GM11168 (cell line): ENCODE measurements at regions not wholly inside any gene's neighbourhood (a gene's known extent, or its start where the extent isn't known, plus 50 kb on each side); places are given as distances from the start of the nearest gene placed in this dataset.

Source experiments
- in situ Hi-C: fragments of 300-500 bp; cut with MboI; formaldehyde crosslinking; loops from one replicate; pipeline ENCODE4 v1.12.0; 2022; ENCODE audit warnings: low sequenced_read_pairs; ENCODE audit not compliant: unreplicated experiment

DNA sequence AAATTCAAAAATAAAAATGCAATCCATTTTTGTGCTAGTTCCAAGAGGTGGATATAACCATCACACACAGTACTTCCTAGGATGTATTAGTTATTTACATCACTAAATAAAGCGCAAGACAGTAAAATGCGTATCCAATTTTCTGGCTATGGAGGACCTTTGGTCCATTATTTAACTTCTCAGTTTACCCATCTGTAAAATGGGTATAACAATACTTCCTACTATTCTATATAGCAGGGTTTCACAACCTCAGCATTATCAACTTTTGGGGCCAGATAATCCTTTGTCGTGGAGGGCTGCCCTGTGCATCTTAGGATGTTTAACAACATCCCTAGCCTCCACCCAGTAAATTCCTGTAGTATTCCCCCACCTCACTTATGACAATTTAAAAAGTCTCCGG, 275.1 kb upstream of the PKDCC start:
- in situ Hi-C loops, result no loop called here

DNA sequence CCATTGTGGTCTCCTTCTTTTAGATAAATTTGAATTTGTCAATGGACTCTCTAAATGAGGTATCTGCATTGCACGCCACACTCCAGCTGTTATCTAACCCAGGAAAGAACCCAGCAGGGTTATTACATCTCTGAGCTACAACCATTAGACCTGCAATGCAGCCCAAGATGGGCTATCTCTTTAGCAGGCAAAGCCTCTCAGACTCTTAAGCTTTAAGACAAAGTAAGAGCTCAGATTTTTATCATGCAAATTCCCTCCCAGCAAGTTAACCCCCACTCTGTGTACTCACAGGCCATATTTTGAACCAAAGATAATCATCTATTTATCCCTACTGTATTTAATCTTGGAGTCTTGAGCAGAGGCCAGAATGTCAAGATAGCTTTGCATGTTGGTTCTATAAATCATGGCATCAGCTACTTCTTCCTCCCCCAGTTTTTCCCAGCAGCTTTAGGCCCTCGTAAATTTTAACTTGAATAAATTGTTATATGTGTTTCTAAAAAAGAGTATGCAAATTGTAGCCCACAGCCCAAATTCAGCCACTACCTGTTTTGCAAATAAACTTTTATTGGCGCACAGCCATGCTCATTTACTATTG, 273.7 kb upstream of the PKDCC start:
- in situ Hi-C loops, result no loop called here

DNA sequence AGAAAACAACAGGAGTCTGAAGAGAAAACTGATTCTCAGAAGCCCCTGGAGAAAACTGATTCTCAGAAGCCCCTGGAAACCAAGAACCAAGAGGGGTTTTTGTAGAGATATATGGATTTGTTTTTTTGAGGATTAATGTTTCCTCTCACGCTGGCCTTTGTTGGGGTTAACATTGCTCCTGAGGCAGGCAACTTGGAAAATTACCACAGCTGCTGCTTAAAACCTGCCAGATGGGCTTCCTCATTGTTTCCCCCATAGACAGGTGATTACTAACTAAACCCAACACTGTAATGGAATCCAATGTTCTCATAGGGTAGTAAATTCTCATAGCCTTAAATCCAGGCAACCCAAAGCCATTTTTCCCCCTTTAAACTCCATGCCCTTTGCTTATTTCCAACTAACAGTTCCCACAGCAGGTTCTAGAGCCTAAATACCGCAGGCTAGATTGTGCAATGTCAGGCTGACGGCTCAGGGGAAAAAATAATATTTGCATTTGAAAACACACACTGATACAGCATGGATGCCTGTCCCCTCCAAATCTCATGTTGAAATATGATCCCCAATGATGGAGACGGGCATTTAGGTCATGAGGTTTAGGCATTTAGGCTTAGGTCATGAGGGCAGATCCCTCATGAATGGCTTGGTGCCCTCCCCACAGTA, 272.3 kb upstream of the PKDCC start:
- in situ Hi-C loops, result no loop called here

DNA sequence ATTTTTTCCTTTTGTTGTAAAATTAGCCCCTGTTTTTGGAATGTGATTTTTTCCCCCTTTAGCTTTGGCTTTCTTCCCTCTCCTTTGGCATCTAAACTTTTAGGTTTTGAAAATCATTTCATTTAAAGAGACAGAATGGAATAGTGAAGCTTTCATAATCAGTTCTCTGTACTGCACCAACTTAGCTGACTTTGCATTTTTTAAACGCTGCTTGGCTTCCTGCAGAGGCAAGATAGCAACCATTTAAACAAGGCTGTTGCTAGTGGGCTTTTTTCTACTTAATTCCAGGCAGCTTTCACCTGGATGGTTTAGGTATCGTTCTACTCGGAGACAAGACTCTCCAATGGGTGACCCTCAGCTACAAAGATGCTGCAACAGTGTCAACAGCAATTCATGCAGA, 267.9 kb upstream of the PKDCC start:
- in situ Hi-C loops, result loop anchor here (10.0 kb wide), 1 partner anchor 365 kb away; no protein-coding TSS in a partner anchor

DNA sequence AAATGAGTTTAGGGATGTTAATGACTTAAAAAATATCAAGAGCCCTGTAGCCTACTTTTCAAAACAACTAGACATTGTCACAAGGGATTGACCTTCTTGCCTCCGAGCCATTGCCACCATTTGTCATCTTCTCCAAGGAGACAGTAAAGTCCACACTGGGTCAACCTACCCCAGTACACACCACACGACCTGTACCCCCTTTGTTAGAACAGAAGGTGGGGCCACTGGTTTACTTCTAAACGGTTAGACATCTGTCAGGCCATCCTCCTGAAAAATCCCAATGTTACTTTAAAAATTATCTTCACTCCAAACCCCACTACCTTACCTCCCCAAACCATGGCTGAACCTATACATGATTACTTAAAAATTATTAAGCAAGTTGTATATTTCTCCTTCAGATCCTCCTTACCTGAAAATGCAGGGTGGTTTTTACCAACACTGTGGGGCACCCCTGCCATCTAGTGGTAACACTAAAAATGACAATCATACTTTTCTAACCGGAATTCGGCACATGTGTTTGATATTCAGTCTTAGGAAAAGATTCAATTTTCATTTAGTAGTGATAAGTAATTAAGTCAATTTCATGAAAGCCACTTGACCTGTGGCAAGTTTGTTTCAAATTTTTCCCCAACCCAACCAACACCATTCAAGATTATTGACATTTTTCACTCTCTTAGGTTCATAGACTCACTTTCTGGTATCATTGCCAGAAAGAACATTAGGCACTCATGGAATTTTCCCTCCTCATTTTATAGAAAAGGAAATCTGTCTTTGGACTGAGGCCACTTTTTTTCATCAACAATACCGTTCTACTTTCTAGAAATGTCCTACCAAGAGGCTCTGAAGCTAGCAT, 265.3 kb upstream of the PKDCC start:
- in situ Hi-C loops, result loop anchor here (10.0 kb wide), 1 partner anchor 368 kb away; no protein-coding TSS in a partner anchor

DNA sequence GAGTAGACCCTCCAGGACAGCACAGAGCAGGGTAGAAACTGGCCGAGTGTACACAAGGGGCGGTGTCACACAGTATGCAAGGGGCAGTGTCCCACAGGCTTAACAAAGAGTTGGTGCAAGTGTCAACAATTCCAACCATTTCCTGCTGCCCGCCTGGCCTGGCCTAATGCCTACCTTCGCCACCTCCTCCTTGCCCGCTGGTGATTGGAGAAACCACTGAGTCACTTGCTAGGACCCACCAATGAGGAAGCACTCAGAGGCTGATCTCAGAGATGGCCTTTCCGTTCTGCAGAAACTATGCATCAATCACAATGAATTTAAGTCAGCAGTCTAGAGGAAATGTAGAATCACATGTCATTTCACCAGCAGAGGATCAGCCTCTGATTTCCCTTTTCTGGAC, 263.3 kb upstream of the PKDCC start:
- in situ Hi-C loops, result loop anchor here (10.0 kb wide), 1 partner anchor 370 kb away; no protein-coding TSS in a partner anchor

DNA sequence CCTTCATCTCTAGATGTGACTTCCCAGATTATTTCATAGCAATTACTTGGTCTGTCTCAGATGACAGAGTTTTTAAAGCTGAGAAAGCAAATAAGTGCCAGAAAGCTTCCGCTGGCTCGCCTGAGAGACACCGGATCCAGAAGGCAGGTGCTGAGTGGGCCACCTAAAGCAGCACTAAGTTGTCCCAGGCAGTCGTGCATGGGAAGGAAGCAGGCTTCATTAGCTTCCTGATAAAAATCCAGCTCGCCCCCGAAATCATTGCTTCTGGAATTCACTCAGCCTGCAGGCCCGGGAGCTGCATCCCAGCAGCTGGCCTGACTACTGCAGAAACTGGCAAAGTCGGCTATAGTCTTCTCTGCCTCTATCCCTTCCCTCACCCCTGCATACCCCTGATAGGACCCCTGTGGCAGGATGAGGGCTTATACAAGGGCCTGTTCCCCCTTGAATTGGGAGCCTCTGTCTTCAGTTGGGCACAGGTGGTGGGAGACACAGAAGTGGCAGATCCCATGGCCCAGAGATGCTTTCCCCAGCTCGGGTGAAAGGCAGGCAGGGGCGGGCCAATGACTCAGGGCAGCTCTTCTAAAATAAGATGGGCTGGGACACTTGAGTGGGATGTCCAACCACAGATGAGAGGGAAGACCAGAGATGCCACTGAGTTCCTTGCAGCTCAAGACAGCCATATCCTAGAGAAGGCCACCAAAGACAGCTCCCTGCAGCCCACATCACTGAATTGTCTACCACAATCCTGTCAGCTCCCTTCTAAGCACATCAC, 262.4 kb upstream of the PKDCC start:
- in situ Hi-C loops, result loop anchor here (10.0 kb wide), 1 partner anchor 371 kb away; no protein-coding TSS in a partner anchor

DNA sequence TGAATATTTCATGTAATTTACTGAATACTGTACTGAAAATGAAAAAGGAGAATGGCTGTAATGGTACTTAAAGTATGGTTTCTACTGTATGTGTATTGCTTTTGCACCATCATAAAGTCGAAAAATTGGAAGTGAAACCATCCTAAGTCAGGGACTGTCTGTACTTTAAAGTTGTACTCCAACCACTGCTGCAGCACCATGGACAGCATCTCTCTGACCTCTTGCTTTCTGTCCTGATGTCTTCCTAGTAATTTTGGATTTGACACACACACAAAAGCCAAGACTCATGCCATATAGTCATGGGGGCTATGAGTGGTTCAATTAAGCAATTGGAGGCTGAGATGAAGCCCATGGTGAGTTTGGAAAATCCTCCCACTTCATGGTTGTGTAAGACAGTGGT, 256.3 kb upstream of the PKDCC start:
- in situ Hi-C loops, result no loop called here

DNA sequence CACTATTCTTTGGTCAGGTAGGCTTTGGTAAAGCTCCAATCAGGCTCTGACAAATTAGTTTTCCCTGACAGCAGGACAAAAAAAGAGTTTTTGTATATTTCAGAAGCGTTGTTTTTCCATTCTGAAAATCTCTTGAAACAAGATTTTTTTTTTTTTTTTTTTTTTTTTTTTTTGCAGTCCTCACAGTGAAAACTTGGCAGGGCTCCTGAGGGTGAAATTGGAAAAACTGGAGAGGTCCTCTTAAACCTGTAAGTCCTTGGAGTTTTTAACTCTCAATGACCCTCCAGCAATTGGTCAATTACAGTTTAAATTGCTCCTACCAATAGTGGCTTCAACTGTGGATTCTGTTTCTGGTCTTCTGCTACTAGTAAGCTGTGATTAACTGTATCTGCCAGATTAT, 244.5 kb upstream of the PKDCC start:
- in situ Hi-C loops, result no loop called here

DNA sequence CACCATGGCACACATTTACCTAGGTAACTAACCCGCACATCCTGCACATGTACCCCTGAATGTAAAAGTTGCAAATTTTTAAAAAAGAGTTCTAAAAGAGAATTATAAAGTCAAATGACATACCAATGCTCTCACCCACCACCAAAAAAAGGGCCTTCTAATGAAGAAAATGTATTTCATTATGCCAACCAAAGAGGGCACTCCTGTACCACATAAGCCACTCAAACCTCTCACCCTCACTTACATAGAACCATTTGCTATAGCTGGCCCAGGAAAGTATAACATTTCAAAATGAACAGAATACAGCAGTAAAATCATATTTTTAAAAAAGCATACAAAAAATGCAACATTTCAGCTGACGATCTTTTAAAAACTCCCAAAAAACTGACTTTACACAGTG, 241.5 kb upstream of the PKDCC start:
- in situ Hi-C loops, result no loop called here

DNA sequence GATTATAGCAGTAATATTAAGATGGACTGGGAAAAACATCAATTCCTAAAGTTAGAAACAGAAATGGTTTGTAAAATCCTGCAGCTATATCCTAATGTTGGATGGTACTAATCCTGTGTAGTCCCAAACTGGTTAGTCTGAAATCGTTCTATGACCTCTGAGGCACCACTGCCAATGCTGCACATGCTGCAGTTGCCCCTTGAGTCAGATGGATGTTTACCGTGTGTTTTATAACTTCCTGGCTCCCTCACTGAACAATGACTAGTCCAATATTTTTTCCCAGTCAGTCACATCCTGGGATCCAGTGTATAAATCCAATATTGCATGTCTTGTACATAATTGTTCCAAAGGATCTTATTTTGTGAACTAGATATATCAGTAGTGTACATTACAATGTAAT, 226.7 kb upstream of the PKDCC start:
- in situ Hi-C loops, result no loop called here

DNA sequence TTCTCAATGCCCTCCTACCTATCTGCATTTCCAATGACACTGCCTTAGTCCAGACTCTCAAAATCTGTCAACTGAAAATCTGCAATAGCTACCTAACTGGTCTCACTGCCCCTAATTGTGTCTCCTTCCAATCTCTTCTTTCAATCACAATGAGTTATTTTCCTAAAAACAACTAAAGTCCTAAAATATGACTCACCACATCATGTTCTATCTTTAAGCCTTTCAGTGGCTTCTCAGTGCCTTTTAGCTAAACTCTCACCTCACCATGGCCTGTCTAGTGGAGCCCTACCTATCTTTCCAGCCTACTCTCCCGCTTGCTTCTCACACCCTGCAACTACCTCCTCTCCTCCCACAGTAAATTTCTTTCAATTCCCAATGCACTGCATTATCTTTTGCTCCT, 220.9 kb upstream of the PKDCC start:
- in situ Hi-C loops, result no loop called here

DNA sequence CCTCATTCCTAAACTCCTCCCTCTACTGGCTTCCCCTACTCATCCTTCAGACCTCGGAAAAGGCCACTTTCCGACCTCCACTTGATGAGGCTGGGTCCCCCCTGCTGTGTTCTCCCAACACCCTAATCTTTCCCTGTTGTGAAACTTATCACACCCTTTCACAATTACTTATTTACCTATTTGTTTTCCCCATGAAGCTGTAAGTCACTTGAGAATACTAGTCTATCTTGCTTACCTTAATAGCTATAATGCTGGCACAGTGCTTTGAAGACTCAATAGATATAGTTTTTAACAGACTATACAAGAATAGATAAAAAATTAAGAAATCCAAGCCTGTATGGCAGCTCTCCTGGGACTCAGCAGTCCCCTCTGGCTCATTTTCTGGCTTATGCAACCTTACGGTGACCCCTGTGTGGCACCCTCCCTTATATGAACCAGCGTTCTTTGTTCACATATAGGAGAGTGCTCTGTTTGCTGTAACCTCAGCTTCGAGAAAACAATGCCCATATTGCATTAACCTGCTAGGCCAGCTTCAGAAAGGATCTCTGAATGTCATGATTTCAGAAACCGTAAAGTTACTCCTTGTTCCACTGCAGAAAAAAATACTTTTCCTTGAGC, 220.4 kb upstream of the PKDCC start:
- in situ Hi-C loops, result no loop called here

DNA sequence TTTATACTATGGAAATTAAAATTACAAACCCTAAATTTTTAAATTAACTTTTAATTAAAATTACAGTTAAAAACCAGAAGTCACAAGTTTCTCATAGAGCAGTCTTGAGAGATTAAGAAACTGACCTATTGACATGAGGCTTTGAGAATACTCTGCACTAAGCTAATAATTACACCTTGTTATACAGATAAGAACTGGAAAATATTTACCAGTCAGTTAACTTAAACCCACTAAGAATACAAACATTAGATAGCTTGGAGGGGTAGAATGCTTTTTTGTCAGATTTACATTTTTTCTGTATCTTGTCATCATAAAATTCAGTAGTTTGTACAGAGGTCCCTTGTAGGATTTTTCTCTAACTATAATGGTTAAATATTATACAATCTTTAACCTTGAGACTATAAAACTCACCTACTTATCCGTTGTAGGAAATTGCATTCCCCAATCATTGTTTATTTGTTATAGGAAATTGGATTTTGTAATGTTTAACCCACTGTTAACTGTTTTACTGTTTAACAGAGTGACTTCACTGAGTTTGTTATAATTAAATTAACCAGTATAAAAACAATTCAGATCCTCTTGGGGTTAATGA, 219.7 kb upstream of the PKDCC start:
- in situ Hi-C loops, result no loop called here

DNA sequence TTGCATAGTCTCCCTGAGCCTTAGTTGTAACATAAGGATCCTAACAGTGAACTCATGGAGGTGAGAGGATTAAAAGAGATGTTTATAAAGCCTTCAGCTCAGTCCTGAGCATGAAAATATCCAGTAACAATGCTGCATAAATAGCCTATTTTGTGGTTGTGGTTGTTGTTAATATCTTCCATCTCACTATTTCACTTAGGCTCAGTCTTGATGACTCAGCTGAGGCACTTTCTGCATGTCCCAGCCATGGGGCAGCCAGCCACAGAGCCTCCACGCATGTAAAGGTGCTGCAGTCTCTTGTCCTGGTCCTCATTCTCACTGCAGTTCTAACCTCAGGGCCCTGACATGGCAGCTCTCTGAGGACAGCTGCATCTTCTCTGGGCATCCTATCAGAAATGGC, 218.8 kb upstream of the PKDCC start:
- in situ Hi-C loops, result no loop called here

DNA sequence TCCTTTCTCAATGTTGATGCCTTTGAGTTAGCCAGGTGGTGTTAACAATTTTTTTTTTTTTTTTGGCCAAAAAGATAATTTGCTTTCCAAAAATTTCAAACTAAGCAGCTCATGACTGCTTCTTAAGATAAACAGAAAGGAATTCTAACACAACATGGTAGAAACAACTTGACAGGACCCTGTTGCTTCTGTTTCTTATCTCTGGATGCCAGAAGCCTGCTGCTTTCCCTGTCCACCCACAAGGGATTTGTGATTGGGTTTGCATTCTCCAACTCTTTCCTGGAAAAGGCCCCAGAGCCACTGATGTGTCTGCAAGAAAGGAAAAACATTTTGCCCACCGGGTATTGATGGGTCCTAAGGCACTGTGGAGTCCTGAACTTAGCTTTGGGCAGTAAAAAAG, 217.2 kb upstream of the PKDCC start:
- in situ Hi-C loops, result no loop called here

DNA sequence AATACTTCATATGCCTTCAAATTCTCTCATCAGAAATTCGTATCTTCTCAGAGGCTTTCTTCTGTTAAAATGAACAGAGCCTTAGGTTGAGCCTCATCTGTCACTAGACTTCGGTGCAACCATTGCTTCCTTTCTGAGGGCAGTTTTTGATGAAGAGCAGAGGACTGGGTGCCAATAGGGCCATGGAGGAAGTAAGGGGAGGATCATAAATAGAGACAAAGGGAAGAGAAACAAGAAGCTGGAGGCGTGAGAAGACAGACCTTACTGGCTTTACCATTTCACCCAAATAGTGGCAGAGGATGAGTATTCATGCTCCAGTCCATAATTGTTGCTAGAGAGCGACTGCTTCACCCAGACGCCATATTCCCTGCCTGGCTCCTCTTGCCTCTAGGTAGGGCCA, 215.6 kb upstream of the PKDCC start:
- in situ Hi-C loops, result no loop called here

DNA sequence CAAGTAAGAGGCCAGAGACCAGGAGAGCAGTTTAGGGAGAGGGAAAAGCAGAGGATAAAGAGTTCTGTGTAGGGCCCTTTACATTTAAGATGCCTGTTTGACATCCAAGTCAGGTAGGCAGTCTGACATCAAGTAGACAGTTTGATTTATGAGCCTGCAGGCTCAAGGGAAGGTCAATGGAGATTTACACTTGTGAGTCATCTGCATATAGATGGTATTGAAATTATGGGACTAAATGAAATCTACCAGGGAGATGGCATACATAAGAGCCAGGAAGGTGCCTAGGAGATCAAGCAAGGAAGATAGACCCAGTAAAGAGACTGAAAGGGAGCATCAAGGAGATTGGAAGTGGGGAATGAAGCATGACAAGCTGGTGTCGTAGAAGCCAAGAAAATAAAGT, 212.4 kb upstream of the PKDCC start:
- in situ Hi-C loops, result no loop called here

DNA sequence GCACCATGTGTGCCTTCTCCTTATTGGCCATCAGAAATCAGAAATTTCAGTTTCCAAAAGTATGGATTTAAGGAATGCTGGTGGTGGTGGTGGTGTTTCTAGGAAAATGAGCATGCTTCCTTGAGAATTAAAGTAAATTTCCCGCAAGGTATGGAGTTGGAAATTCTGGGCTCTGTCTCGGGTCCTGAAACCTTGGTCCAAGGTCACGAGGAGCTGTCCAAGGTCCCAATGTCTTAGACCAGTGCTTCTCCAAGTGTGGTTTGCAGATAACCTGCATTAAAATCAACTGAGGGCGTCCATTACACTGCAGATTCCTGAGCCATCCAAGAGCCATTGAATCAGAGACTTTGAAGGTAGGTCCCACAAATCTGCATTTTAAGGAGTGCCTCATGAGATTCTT, 210.9 kb upstream of the PKDCC start:
- in situ Hi-C loops, result no loop called here

DNA sequence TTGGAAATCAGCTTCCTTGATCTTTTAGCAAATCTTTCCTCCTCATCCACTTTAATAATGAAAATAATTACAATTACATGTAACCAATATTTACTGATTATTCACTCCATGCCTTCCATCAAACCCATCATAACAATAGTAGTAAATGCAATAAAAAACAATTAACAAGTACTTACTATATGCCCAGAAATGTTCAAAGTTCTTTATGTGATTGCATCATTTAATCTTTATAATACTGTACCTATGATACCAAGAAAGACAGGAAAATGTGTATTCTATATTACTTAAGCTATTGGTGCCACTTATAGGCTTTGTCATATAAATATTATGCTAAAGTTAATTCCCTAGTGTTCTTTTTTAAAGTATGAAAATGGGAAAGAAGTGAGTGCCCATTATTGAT, 210.2 kb upstream of the PKDCC start:
- in situ Hi-C loops, result no loop called here
